Prostate gland (tissue), 2 donors: ENCODE measurements at regions not wholly inside any gene's neighbourhood (a gene's known extent, or its start where the extent isn't known, plus 50 kb on each side); places are given as distances from the start of the nearest gene placed in this dataset.
"Not testable (repeated sequence)": the region's sequence is repeated elsewhere in the genome, so short reads cannot be mapped to it uniquely, and the experiment has no call there.

Experiments
- CTCF ChIP-seq, 4 experiments: fragments of 200-600 bp in 2 of 4; fragments of 450-650 bp in 2 of 4; sonication (generic) in 2 of 4; IDR thresholded peaks; 1 replicate in 3 of 4; 2 replicates in 1 of 4; pipeline ENCODE4 v1.5.1; 2016 to 2019; ENCODE audit warnings: antibody characterized with exemption in 4 of 4, mild to moderate bottlenecking in 2 of 4, moderate library complexity in 2 of 4
- POLR2AphosphoS5 ChIP-seq: sonication (generic); formaldehyde crosslinking; IDR thresholded peaks from one replicate; pipeline ENCODE4 v1.6.1; 2017; ENCODE audit warnings: antibody characterized with exemption

DNA sequence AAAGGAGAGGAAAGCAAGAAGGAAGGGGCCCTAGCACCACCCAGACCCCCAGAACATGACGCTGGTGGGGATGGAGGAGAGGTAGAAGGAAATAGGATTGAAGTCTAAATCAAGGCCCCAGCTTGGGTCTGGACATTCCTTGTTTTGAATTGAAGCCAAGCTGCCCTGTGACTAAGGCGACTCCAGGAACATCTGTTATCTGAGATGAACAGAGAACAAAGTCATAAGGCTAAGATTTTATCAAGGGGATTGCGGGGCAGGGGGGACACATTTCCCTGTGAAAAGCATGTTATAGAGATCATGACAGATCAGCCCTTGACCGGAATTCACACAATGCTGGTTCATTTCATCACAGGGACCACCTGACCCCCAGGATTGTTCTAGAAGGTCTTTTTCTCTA, 80.6 kb upstream of the ADGRL1 start:
- not testable (repeated sequence) for TF ChIP-seq POLR2AphosphoS5; CTCF (IDR thresholded peaks at IDR 0.05)
